Activated naive CD8-positive, alpha-beta T cell treated with anti-CD3 and anti-CD28 coated beads, Interleukin-2, amount 10 ng/mL, durations not matched to agents 7 days and 5 days (primary cell): ENCODE measurements at regions not wholly inside any gene's neighbourhood (a gene's known extent, or its start where the extent isn't known, plus 50 kb on each side); places are given as distances from the start of the nearest gene placed in this dataset.
"Not testable (repeated sequence)": the region's sequence is repeated elsewhere in the genome, so short reads cannot be mapped to it uniquely, and the experiment has no call there.

Experiments used
- ATAC-seq: fragments of 150-1000 bp; cut with Tn5 transposase; one replicate; pipeline ENCODE4 v1.10.0; 2021; ENCODE audit warnings: low read depth, moderate library complexity
- POLR2A ChIA-PET: fragments of 350-600 bp; sonication (Branson Sonifier 250); formaldehyde crosslinking; loops from one replicate; lab custom pipeline; 2021; ENCODE audit warnings: antibody characterized with exemption; lab: Charles Lee
- DNase-seq: peaks from one replicate; pipeline ENCODE4 v3.0.0; 2021
- H3K27ac Mint-ChIP-seq: one replicate; pipeline ENCODE4 v1.8.0; 2022; ENCODE audit warnings: mild to moderate bottlenecking, mixed read lengths
- H3K27me3 Mint-ChIP-seq: one replicate; pipeline ENCODE4 v1.8.0; 2022; ENCODE audit warnings: mild to moderate bottlenecking, moderate library complexity, mixed read lengths
- H3K36me3 Mint-ChIP-seq: one replicate; pipeline ENCODE4 v1.8.0; 2021; ENCODE audit warnings: mild to moderate bottlenecking, mixed read lengths
- H3K4me1 Mint-ChIP-seq: one replicate; pipeline ENCODE4 v1.8.0; 2021; ENCODE audit warnings: mixed read lengths
- H3K4me3 Mint-ChIP-seq: one replicate; pipeline ENCODE4 v1.8.0; 2022; ENCODE audit warnings: mild to moderate bottlenecking, moderate library complexity, mixed read lengths
- H3K9me3 Mint-ChIP-seq: one replicate; pipeline ENCODE4 v1.8.0; 2021; ENCODE audit warnings: mixed read lengths

DNA sequence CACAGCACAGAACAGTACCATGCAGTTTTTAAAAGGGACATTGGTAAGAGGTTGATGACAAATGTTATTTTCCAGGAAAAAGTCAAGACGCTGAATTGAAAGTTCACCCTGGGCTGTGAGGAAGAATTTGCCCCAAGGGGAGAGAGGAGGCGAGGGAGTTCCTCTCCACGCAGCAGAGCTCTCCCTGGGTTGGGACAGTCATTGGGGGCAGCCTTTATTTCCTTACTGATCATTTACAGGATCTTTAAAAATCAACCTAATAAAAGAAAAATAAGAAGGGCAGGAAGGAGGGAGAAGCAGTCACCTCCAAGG, 49.9 kb upstream of the WNT7B start:
- H3K27me3 Mint-ChIP-seq: peaks cover 33% of the 10 kb centered on the region
- peak overlapping the region; percentile 40 for H3K4me3 Mint-ChIP-seq
- no peak overlapping the region for H3K27ac Mint-ChIP-seq
- no peak for ATAC-seq
- H3K9me3 Mint-ChIP-seq: no peaks in the 10 kb centered on the region
- no peaks in the 10 kb centered on the region for H3K36me3 Mint-ChIP-seq
- no peak for DNase-seq
- H3K4me1 Mint-ChIP-seq: peaks cover 8% of the 10 kb centered on the region
- POLR2A ChIA-PET: interaction anchor here (1.3 kb wide), 1 partner anchor 13 kb away, joined by 4 read pairs; no protein-coding TSS in a partner anchor

- Mint-ChIP-seq H3K4me3 (peak overlapping the region; percentile 40), H3K9me3 (no peaks in the 10 kb centered on the region), H3K27ac (no peak overlapping the region), H3K4me1 (peaks cover 8% of the 10 kb centered on the region), H3K27me3 (peaks cover 33% of the 10 kb centered on the region), H3K36me3 (no peaks in the 10 kb centered on the region)
- POLR2A ChIA-PET: interaction anchor here (1.3 kb wide), 1 partner anchor 13 kb away, joined by 3 read pairs; no protein-coding TSS in a partner anchor
- DNase-seq (no peak), ATAC-seq (no peak)
These were observed 50.5 kb upstream of the WNT7B start for GRCh38 chr22:46027211-46028105.

DNA sequence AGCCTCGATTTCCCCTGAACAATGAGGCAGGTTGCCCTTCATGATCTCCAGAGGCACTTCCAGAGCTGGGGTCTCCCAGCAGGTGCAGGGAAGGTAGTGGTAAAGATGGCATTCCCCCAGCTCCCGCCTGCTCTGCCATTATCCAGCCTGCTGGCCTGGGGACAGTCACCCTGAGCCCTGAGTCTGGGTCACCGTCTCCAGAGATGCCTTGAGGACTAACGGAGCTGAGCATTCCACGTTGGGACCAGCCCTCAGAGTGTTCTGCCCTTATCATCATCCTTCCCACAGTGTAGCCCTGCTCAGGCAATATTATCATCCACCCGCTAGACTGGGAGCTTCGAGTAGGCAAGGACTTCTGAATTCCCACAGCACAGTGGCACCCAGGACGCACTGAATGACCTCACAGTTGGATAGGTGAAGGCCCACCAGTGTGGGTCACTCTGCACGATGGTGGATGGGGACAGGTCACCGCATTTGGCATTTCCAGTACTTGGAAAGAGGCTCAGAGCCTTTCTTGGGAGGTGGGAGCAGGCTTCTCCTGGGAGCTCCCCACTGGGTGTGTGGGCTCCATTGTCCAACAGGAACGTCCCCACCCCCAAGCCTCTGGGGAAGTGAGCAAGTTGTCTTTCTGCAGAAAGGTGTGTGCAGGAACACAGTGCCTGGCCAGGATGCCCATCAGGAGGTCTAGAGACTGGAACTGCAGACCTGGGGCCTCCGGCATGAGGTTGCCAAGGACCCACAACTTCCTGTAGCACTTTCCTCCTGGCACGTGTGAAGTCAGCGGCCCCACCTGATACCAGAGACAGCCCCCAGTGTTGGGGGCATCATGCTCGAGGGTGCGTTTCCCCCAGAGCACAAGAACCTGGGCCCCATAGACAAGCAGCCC, 51.4 kb upstream of the WNT7B start:
- POLR2A ChIA-PET: interaction anchor here (1.3 kb wide), 1 partner anchor 14 kb away, joined by 3 read pairs; no protein-coding TSS in a partner anchor
- peaks cover 8% of the 10 kb centered on the region for H3K4me1 Mint-ChIP-seq
- no peak for DNase-seq
- no peaks in the 10 kb centered on the region for H3K9me3 Mint-ChIP-seq
- ATAC-seq: no peak
- H3K27ac Mint-ChIP-seq: no peak overlapping the region
- peaks cover 33% of the 10 kb centered on the region for H3K27me3 Mint-ChIP-seq
- no peak overlapping the region for H3K4me3 Mint-ChIP-seq
- no peaks in the 10 kb centered on the region for H3K36me3 Mint-ChIP-seq

DNA sequence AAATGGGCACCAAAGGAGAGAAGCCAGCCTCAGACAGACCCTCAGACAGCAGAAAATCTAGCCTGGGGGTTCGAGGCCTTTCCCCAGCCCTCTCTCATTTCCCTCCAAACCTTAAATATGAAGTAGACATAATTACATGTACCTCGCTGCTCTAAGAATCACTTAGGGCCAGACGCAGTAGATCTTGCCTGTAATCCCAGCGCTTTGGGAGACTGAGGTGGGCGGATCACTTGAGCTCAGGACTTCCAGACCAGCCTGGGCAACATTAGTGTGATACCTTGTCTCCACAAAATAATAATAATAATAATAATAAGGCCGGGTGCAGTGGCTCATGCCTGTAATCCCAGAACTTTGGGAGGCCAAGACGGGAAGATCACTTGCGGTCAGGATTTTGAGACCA, 52.1 kb upstream of the WNT7B start:
- H3K4me1 Mint-ChIP-seq: peaks cover 8% of the 10 kb centered on the region
- no peaks in the 10 kb centered on the region for H3K36me3 Mint-ChIP-seq
- DNase-seq (no peak), ATAC-seq (no peak)
- H3K9me3 Mint-ChIP-seq: no peaks in the 10 kb centered on the region
- H3K27me3 Mint-ChIP-seq: peaks cover 33% of the 10 kb centered on the region
- H3K4me3 Mint-ChIP-seq: no peak overlapping the region
- H3K27ac Mint-ChIP-seq: no peak overlapping the region
- POLR2A ChIA-PET: interaction anchor here (1.3 kb wide), 1 partner anchor 14 kb away, joined by 3 read pairs; no protein-coding TSS in a partner anchor

DNA sequence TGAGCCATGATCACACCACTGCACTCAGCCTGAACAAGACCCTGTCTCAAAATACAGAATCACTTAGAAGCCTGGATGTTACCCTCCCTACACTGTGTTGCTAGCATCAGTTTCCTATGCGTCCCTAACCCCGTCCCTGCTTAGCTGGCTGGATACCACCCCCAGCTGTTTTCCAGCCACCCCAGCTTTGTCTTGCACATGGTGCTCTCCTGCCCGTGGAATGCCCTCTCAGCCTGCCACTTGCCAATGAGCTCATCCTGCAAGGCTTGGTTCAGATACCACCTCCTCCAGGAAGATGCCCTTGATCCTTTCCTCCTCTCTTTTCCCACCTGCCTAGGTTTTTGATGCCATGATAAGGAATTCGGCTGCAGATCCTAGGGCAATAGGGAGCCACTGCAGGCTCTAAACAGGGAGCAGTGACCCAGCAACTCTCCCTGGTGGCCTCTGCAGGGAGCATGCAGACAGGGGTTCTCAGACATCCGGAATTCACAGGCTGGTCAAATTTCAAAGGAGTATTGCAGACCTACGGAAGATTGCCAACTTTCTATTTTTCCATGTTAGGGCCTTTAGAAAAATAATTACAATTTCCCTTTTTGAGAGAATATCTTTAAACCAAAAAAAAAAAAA, 52.7 kb upstream of the WNT7B start:
- Mint-ChIP-seq H3K27me3 (peaks cover 28% of the 10 kb centered on the region), H3K27ac (no peak overlapping the region), H3K36me3 (no peaks in the 10 kb centered on the region), H3K4me3 (no peak overlapping the region), H3K4me1 (peaks cover 10% of the 10 kb centered on the region), H3K9me3 (no peaks in the 10 kb centered on the region)
- POLR2A ChIA-PET: no interaction called here
- DNase-seq: no peak
- ATAC-seq: no peak

DNA sequence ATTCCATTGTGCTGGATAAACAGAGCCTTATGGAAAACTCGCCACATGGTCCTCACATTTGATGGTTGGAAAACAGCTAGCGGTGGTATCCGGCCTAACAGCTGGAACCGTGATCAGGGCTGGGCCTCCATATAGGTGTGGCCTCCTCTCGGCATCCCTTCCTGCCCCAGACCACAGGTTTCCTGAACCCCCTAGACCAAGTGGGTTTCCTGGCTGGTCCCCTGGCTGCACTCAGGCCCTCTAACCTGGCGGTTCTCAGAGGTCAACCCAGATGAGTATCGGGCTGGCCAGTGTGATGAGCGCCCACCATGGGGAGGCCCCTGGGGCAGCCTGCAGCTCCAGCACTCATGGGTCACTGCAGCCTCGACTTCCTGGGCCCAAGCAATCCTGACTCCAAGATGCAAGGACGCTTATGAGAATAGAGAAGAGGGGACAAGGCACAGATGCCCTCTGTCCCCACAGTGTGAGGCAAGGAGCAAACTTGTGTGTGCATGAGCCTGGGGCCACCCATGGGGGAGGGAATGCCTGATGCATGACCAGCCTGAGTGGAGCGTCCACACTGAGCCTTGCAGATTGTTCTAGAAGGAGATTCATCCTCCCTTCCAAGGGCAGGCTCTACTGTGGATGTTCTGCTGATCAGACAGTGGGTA, 53.4 kb upstream of the WNT7B start:
- Mint-ChIP-seq H3K36me3 (no peaks in the 10 kb centered on the region), H3K27ac (no peak overlapping the region), H3K27me3 (peaks cover 25% of the 10 kb centered on the region), H3K4me3 (no peak overlapping the region), H3K4me1 (peaks cover 13% of the 10 kb centered on the region), H3K9me3 (no peaks in the 10 kb centered on the region)
- DNase-seq (no peak), ATAC-seq (no peak)
- POLR2A ChIA-PET: no interaction called here

- Mint-ChIP-seq H3K4me1 (peaks cover 13% of the 10 kb centered on the region), H3K9me3 (no peaks in the 10 kb centered on the region), H3K36me3 (no peaks in the 10 kb centered on the region), H3K27ac (no peak overlapping the region), H3K4me3 (no peak overlapping the region), H3K27me3 (peaks cover 18% of the 10 kb centered on the region)
- DNase-seq (no peak), ATAC-seq (no peak)
- POLR2A ChIA-PET: interaction anchor here (0.6 to 0.7 kb wide), 2 partner anchors 24 to 1313 kb away, joined by 3 to 4 read pairs; no protein-coding TSS in a partner anchor
These were observed 54.1 kb upstream of the WNT7B start for GRCh38 chr22:46031066-46031465.

GRCh38 chr22:46031557-46031956, 54.6 kb upstream of the WNT7B start:
- Mint-ChIP-seq H3K36me3 (no peaks in the 10 kb centered on the region), H3K27ac (no peak overlapping the region), H3K4me1 (peaks cover 16% of the 10 kb centered on the region), H3K9me3 (no peaks in the 10 kb centered on the region), H3K27me3 (peaks cover 13% of the 10 kb centered on the region), H3K4me3 (no peak overlapping the region)
- DNase-seq (no peak), ATAC-seq (no peak)
- POLR2A ChIA-PET: interaction anchor here (0.6 to 0.7 kb wide), 2 partner anchors 23 to 1313 kb away, joined by 3 to 4 read pairs; no protein-coding TSS in a partner anchor

- peaks cover 18% of the 10 kb centered on the region for H3K4me1 Mint-ChIP-seq
- H3K27ac Mint-ChIP-seq: no peak overlapping the region
- DNase-seq (no peak), ATAC-seq (no peak)
- no peak overlapping the region for H3K4me3 Mint-ChIP-seq
- H3K36me3 Mint-ChIP-seq: no peaks in the 10 kb centered on the region
- H3K27me3 Mint-ChIP-seq: peaks cover 9% of the 10 kb centered on the region
- POLR2A ChIA-PET: no interaction called here
- H3K9me3 Mint-ChIP-seq: no peaks in the 10 kb centered on the region
These were observed 55.2 kb upstream of the WNT7B start for GRCh38 chr22:46031965-46032851.

DNA sequence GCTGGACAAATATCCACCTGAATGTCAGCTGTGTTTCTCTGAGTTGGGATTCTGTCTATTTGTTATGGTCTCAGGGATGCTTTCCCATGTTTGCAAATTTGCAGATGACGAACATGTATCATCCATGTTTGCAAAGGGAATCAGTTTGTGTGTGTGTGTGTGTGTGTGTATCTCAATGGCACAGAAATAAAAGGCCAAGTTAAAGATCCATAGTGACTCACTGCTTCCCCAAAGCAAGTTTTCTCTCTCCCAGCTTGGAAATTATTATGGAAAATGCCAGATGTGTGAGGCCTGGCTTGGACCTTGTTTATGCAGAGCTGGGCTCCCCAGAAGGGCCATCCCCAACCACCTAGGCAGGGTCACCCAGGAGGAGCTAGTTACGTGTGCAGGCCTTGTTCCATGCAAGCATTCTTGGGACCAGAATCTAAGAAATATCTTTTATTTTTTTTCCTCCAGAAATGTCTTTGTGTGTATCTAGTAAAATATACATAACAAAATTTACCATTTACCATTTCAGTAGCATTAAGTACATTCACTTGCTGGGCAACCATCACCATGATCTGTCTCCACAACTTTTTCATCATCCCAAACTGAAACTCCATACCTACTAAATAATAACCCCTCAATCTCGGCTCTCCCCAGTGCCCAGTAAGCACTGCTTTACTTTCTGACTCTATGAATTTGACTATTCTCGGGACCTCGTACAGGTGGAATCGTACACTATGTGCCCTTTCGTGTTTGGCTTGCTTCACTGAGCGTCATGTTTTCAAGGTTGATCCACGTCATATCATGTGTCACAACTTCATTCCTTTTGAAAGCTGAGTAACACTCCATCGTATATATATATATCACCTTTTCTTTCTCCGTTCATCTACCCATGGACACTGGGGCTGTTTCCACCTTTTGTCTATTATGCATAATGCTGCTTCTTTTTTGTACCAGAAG, 56.6 kb upstream of the WNT7B start:
- POLR2A ChIA-PET: no interaction called here
- H3K27ac Mint-ChIP-seq: no peak overlapping the region
- no peak overlapping the region for H3K4me3 Mint-ChIP-seq
- ATAC-seq (no peak), DNase-seq (no peak)
- H3K4me1 Mint-ChIP-seq: peaks cover 15% of the 10 kb centered on the region
- peaks cover 3% of the 10 kb centered on the region for H3K27me3 Mint-ChIP-seq
- no peaks in the 10 kb centered on the region for H3K36me3 Mint-ChIP-seq
- H3K9me3 Mint-ChIP-seq: no peaks in the 10 kb centered on the region

DNA sequence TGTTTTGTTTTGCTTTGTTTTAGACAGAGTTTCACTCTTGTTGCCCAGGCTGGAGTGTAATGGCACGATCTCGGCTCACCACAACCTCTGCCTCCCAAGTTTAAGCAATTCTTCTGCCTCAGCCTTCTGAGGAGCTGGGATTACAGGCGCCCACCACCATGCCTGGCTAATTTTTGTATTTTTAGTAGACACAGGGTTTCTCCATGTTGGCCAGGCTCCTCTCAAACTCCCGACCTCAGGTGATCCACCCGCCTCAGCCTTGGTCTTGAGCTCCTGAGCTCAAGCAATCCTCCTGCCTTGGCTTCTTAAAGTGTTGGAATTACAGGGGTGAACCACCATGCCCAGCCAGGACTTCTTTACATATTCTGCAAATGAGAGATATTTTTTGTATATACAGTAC, 57.5 kb upstream of the WNT7B start:
- not testable (repeated sequence) for H3K27me3 Mint-ChIP-seq, DNase-seq, H3K36me3 Mint-ChIP-seq, H3K4me3 Mint-ChIP-seq, H3K9me3 Mint-ChIP-seq, ATAC-seq, H3K27ac Mint-ChIP-seq
- H3K4me1 Mint-ChIP-seq: peaks cover 15% of the 10 kb centered on the region
- POLR2A ChIA-PET: interaction anchor here (0.6 to 2.6 kb wide), 2 partner anchors 9 to 11 kb away, joined by 3 to 17 read pairs; no protein-coding TSS in a partner anchor
